H54 (cell line): ENCODE measurements at regions not wholly inside any gene's neighbourhood (a gene's known extent, or its start where the extent isn't known, plus 50 kb on each side); places are given as distances from the start of the nearest gene placed in this dataset.
"Not testable (repeated sequence)": the region's sequence is repeated elsewhere in the genome, so short reads cannot be mapped to it uniquely, and the experiment has no call there.

Experiments
- DNase-seq: peaks from one replicate; pipeline ENCODE4 v3.0.0; 2011; ENCODE audit warnings: low spot score, mixed read lengths; ENCODE audit not compliant: insufficient read length
- FAIRE-seq: peaks from 3 replicates; lab custom pipeline; 2011; peaks lifted over from hg19 to GRCh38; lab: Jason Lieb, UNC
- POLR2A ChIP-seq: IDR thresholded peaks from 2 replicates; pipeline ENCODE4 v1.6.1; 2011; ENCODE audit warnings: low read depth, mild to moderate bottlenecking, low read length

GRCh38 chr9:13457795-13458194 lies 178.3 kb upstream of the MPDZ start:
- DNase-seq (no peak), FAIRE-seq (no peak)
- TF ChIP-seq POLR2A, result no peak

DNA sequence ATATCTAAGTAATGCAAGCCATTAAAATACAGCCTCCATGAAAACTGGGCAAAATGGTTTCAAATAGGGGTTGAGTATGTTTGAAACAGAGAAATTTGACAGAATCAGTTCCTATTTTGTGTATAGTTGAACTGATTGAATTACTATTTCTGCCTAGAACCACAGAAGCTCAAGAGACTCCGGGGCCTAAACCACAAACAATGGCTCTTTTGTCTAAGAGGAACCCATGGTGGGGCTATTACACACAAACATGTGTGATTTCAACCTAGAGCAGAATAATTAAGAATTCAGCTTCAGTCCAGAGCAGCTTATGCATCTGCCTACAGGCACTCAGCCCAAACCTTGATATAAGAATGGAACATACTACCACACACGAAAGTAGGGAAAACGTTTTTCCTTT lies 171.2 kb upstream of the MPDZ start:
- no peak for TF ChIP-seq POLR2A
- FAIRE-seq, result no peak
- no peak for DNase-seq

- DNase-seq (no peak), FAIRE-seq (no peak)
- no peak for TF ChIP-seq POLR2A
Observed at GRCh38 chr9:13448482-13448881, 169.0 kb upstream of the MPDZ start.

DNA sequence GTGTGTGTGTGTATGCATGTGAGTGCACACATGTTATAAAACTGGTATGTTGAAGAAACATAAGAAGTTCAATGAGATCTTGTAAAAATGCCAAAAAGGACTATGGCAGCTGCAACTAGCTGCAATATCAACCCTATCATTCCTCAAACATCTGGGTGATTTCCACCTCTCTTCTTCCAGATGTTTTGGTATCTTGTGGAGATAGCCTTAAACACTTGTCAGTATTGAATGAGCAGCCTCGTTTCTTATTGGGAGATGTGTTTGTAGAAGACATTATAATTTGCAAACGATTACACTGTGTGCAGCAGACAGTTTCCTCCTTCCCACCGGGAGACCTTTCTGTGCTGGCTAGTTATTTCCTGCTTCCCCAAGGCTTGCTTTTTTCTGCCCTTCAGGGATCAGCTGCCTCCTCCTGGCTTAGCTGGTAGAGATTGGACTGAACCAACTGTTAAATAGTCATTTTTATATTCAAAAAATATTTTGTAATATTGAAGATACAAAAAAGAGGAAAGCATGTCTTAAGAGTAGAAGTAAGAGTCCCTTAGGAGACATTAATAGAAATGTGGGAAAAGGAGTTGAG lies 168.4 kb upstream of the MPDZ start:
- no peak for FAIRE-seq

DNA sequence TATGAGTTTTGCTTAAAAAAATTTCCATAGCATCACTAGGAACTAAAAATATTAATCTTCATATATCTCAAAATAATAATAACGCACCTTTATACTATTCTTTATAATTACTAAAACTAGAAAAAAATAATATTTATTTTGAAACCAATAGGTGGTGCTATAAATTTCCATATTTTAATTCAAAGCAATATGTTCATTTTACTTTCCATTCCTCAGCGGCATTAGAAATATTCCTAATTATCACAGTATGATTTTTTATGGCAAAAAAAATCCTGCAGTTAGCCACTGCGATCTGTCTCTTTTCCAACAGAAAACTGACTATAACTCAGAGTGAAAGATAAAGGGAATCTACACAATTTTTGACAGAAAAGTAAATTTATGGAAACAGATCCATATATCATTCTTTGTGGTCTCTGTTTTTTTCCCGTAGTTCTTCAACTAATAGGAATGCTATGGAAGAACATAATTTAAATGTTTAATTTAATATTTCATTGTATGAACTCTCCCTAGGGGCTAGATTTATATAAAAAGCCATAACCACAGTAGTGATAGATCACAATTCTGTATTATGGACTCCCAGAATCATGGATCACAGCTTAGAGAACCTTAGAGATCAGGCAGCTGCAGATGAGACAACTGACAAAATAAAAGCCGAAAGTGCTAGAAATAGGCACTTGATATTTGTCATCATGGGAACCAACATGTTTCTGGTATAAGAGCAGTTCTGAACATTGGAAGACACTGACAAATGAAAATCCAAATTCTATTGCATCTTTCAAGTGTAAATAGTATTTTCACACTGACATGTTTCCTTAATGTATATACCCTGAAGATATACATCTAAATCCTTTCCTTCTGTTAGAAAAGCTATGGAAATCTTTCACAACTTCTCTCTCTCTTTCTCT lies 167.7 kb upstream of the MPDZ start:
- DNase-seq (no peak), FAIRE-seq (no peak)
- no peak for TF ChIP-seq POLR2A

More for the DNA sequence above, 168.4 kb upstream of the MPDZ start:
- no peak for TF ChIP-seq POLR2A
- DNase-seq, result no peak

- FAIRE-seq, result no peak
- no peak for TF ChIP-seq POLR2A
- no peak for DNase-seq
Observed at GRCh38 chr9:13446286-13446937, 166.9 kb upstream of the MPDZ start.

DNA sequence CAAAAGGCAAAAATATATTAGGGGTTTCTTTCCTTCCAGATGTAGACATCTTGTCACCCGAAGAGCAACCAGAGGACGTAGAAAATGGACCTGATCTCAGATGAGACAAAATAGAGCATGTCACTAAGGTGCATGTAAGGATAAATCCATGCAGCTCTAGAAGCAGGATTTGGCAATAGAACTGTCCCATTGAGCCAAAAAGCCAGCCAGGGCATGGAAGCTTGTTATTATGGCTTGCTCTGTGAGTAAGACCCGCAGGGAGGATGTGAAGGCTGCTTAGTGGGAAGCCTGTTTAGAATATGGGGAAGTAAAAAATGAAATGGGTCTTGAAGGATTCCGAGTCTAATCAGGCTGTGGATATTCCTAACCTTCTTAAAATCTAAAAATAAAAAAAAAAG lies 165.6 kb upstream of the MPDZ start:
- FAIRE-seq (no peak), DNase-seq (no peak)
- TF ChIP-seq POLR2A, result no peak

DNA sequence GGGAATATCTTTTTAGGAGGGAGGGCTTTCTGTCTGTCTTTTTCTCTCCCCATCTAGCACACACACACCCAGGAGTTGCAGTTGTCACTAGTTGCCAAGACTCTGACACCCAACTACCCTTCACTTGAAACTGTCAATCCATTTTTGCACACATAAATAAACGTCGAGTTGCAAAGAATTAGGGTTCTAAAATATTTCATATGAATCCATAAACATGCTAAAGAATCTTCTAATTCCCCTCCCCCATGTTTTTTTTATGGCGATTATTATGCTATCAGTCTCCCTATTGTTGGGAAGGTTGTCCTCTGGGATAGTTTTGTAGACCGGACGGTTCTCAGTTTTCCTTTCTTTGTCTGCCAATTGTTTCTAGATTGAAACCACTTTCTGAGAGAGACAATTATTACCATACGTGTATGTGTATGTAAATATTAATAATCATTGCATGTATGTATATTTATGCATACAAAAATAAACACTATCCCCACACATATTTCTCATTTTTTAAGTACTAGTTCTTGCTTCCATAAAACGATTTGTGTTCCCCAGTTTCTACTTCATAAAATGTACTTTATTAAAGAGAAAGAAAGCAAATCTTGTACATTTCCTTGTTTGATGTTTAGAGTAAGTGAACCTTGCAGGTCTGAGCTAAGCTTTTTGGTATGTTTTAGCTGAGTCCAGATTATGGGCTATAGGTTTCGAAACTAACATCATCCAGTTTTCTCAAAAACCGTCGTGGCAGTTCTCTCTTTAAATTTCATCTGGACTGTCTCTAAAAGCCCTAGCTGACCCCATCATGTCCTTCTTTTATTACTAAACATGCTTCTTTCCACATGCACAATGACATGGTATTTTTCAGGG lies 165.0 kb upstream of the MPDZ start:
- DNase-seq, result no peak
- no peak for TF ChIP-seq POLR2A
- no peak for FAIRE-seq

DNA sequence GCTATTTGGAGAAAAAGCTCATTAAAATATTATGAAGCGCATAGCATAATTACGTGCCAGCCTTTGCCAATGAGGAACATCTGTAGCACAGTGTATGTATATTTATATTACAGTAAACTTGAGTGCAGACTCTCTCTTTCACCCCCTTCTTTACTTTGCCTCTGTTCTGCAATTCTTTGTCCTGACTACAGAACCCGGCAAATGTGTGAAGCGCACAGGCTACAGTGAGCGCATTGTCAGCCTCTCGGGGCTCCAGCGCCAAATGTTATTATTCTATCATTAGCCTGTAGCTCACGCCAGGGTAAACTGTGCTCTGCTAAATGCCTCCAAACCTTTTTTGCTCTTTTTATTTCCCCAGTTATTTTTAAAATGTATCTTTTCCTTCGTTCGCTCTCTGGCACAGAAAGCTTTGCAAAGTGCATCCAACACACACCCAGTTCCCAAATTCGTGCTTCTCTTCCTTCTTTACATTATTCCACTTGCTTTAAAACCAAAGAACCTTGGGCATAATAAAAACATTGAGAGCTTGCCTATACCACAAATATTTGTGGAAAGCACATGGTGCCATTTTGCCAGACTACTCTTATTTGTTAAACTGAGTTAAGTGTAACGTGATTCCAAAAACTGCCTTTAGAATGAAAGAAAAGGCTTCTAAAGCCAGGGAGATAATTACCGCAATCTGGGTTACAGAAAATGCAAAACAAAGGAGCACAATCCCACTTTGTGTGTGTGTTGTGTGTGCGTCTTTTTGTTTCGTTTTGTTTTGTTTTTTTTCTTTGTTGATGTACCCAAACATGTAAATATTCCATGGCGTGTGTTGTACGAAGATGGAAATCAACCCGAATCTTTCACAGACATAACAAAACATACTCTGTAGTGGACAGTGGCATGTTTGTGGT lies 164.1 kb upstream of the MPDZ start:
- DNase-seq (no peak), FAIRE-seq (no peak)
- TF ChIP-seq POLR2A, result no peak

DNA sequence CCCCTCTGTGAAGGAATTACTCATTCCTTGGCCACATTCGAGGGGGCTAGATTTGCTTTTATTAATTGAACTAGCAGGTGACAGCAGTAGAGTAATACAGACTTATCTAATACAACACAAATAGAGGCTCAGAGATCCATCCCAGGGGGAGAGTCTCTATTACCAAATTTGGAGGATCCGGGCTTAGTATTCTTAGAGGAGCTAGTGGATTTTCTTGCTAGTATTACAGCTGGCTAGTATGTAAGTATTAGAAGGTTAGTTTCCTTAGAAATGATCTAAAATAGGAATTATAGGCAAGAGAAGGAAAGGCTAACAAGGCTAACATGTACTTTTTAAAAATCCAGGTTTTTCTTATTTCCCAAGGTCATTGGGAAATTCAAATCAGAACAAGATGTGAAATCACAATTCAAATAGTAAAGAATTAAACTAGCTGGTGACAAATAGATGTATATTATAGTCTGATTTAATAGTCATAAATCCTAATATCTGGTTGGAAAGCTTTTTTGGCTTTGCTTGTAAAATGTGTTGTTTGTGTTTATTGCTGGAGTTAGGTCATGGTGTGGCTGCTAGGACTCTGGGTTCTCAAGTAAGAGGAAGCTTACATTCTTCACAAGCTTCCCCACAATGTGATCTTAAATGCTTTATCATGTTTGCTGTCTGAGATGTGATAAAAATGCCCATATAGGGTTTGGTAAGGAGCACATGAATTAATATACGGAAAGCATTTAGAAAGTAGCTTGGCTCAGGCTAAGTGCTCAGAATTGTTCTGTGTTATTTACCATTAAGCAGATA lies 160.4 kb upstream of the MPDZ start:
- FAIRE-seq, result no peak
- no peak for TF ChIP-seq POLR2A
- DNase-seq, result no peak

DNA sequence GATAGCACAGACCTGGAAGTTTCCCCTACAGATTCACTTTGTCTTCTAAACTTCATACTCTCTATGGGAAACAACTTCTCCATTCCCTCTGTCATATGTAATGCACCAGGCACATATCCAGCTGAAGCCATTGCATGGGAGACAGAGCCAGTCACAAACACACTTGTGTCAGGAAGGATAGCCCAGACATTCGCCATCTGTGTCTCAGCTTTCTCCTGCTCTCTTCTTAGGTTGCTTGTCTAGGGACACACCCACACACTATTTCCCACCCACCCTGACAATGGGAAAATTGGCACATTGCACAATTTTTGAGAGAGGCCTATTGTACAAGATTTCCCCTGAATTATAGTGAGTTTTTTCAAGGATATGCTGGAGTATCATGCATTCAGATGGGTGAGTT lies 158.4 kb upstream of the MPDZ start:
- DNase-seq, result no peak
- FAIRE-seq, result no peak
- TF ChIP-seq POLR2A, result no peak

- FAIRE-seq, result no peak
- DNase-seq, result no peak
- TF ChIP-seq POLR2A, result no peak
Observed at GRCh38 chr9:13436591-13436990, 157.1 kb upstream of the MPDZ start.

GRCh38 chr9:13433453-13433852 lies 154.0 kb upstream of the MPDZ start:
- not testable (repeated sequence) for FAIRE-seq

More at GRCh38 chr9:13433453-13433852, 154.0 kb upstream of the MPDZ start:
- DNase-seq, result not testable (repeated sequence)
